ENCODE measurements at regions not wholly inside any gene's neighbourhood (a gene's known extent, or its start where the extent isn't known, plus 50 kb on each side); places are given as distances from the start of the nearest gene placed in this dataset.
"Not testable (repeated sequence)": the region's sequence is repeated elsewhere in the genome, so short reads cannot be mapped to it uniquely, and the experiment has no call there.

- H3K9me3 Mint-ChIP-seq (ENCODE audit: unreplicated experiment) = peaks cover 7% of the 10 kb centered on the region
- H3K27ac Mint-ChIP-seq (ENCODE audit: unreplicated experiment) = no peak overlapping the region
- peak; percentile 59 for DNase-seq (ENCODE audit: extremely low spot score, unreplicated experiment)
- H3K36me3 Mint-ChIP-seq (ENCODE audit: unreplicated experiment) = no peaks in the 10 kb centered on the region
- H3K4me1 Mint-ChIP-seq (ENCODE audit: unreplicated experiment) = no peaks in the 10 kb centered on the region
- no peak overlapping the region for H3K4me3 Mint-ChIP-seq (ENCODE audit: unreplicated experiment)
- H3K27me3 Mint-ChIP-seq (ENCODE audit: unreplicated experiment) = peaks cover 22% of the 10 kb centered on the region
- no peak for TF ChIP-seq CTCF (IDR thresholded peaks at IDR 0.05)
Observed at GRCh38 chr11:116687458-116688201, 85.2 kb downstream of the BUD13 start.

- H3K36me3 Mint-ChIP-seq (ENCODE audit: unreplicated experiment) = no peaks in the 10 kb centered on the region
Observed at GRCh38 chr11:116686866-116687265, 85.9 kb downstream of the BUD13 start.

GRCh38 chr11:116683982-116684381, 88.8 kb downstream of the BUD13 start:
- Mint-ChIP-seq H3K27me3 (ENCODE audit: unreplicated experiment) (peaks cover 35% of the 10 kb centered on the region), H3K4me3 (ENCODE audit: unreplicated experiment) (no peak overlapping the region), H3K4me1 (ENCODE audit: unreplicated experiment) (no peaks in the 10 kb centered on the region), H3K27ac (ENCODE audit: unreplicated experiment) (no peak overlapping the region), H3K36me3 (ENCODE audit: unreplicated experiment) (no peaks in the 10 kb centered on the region), H3K9me3 (ENCODE audit: unreplicated experiment) (peaks cover 7% of the 10 kb centered on the region)
- TF ChIP-seq CTCF (IDR thresholded peaks at IDR 0.05) = no peak
- no peak for DNase-seq (ENCODE audit: extremely low spot score, unreplicated experiment)

More at GRCh38 chr11:116686866-116687265, 85.9 kb downstream of the BUD13 start:
- H3K4me3 Mint-ChIP-seq (ENCODE audit: unreplicated experiment) = no peak overlapping the region
- peak; percentile 76 for DNase-seq (ENCODE audit: extremely low spot score, unreplicated experiment)
- H3K9me3 Mint-ChIP-seq (ENCODE audit: unreplicated experiment) = peaks cover 7% of the 10 kb centered on the region
- H3K27ac Mint-ChIP-seq (ENCODE audit: unreplicated experiment) = no peak overlapping the region
- H3K4me1 Mint-ChIP-seq (ENCODE audit: unreplicated experiment) = no peaks in the 10 kb centered on the region
- H3K27me3 Mint-ChIP-seq (ENCODE audit: unreplicated experiment) = peaks cover 22% of the 10 kb centered on the region
- TF ChIP-seq CTCF (IDR thresholded peaks at IDR 0.05) = no peak

GRCh38 chr11:116680349-116681125, 92.2 kb downstream of the BUD13 start:
- peak; percentile 40 for DNase-seq (ENCODE audit: extremely low spot score, unreplicated experiment)
- Mint-ChIP-seq H3K27ac (ENCODE audit: unreplicated experiment) (no peak overlapping the region), H3K27me3 (ENCODE audit: unreplicated experiment) (peaks cover 35% of the 10 kb centered on the region), H3K36me3 (ENCODE audit: unreplicated experiment) (no peaks in the 10 kb centered on the region), H3K4me3 (ENCODE audit: unreplicated experiment) (no peak overlapping the region), H3K4me1 (ENCODE audit: unreplicated experiment) (no peaks in the 10 kb centered on the region), H3K9me3 (ENCODE audit: unreplicated experiment) (peaks cover 13% of the 10 kb centered on the region)
- no peak for TF ChIP-seq CTCF (IDR thresholded peaks at IDR 0.05)

GRCh38 chr11:116678887-116679286, 93.9 kb downstream of the BUD13 start:
- Mint-ChIP-seq H3K36me3 (ENCODE audit: unreplicated experiment) (no peaks in the 10 kb centered on the region), H3K4me3 (ENCODE audit: unreplicated experiment) (no peak overlapping the region), H3K4me1 (ENCODE audit: unreplicated experiment) (no peaks in the 10 kb centered on the region), H3K9me3 (ENCODE audit: unreplicated experiment) (peaks cover 15% of the 10 kb centered on the region), H3K27me3 (ENCODE audit: unreplicated experiment) (peaks cover 30% of the 10 kb centered on the region), H3K27ac (ENCODE audit: unreplicated experiment) (no peak overlapping the region)
- DNase-seq (ENCODE audit: extremely low spot score, unreplicated experiment) = no peak
- no peak for TF ChIP-seq CTCF (IDR thresholded peaks at IDR 0.05)

- H3K4me1 Mint-ChIP-seq (ENCODE audit: unreplicated experiment); H3K27ac Mint-ChIP-seq (ENCODE audit: unreplicated experiment); H3K4me3 Mint-ChIP-seq (ENCODE audit: unreplicated experiment); DNase-seq (ENCODE audit: extremely low spot score, unreplicated experiment); H3K36me3 Mint-ChIP-seq (ENCODE audit: unreplicated experiment): not testable (repeated sequence)
- Mint-ChIP-seq H3K9me3 (ENCODE audit: unreplicated experiment) (peaks cover 11% of the 10 kb centered on the region), H3K27me3 (ENCODE audit: unreplicated experiment) (peaks cover 26% of the 10 kb centered on the region)
Observed at GRCh38 chr11:116667318-116667717, 105.5 kb downstream of the BUD13 start.

- DNase-seq (ENCODE audit: extremely low spot score, unreplicated experiment) = peak; percentile 82
- H3K9me3 Mint-ChIP-seq (ENCODE audit: unreplicated experiment) = peaks cover 11% of the 10 kb centered on the region
- peaks cover 26% of the 10 kb centered on the region for H3K27me3 Mint-ChIP-seq (ENCODE audit: unreplicated experiment)
- not testable (repeated sequence) for H3K4me1 Mint-ChIP-seq (ENCODE audit: unreplicated experiment); H3K4me3 Mint-ChIP-seq (ENCODE audit: unreplicated experiment); H3K27ac Mint-ChIP-seq (ENCODE audit: unreplicated experiment); H3K36me3 Mint-ChIP-seq (ENCODE audit: unreplicated experiment)
Observed at GRCh38 chr11:116666673-116667249, 106.0 kb downstream of the BUD13 start.
